ENCODE measurements at regions not wholly inside any gene's neighbourhood (a gene's known extent, or its start where the extent isn't known, plus 50 kb on each side); places are given as distances from the start of the nearest gene placed in this dataset.

DNA sequence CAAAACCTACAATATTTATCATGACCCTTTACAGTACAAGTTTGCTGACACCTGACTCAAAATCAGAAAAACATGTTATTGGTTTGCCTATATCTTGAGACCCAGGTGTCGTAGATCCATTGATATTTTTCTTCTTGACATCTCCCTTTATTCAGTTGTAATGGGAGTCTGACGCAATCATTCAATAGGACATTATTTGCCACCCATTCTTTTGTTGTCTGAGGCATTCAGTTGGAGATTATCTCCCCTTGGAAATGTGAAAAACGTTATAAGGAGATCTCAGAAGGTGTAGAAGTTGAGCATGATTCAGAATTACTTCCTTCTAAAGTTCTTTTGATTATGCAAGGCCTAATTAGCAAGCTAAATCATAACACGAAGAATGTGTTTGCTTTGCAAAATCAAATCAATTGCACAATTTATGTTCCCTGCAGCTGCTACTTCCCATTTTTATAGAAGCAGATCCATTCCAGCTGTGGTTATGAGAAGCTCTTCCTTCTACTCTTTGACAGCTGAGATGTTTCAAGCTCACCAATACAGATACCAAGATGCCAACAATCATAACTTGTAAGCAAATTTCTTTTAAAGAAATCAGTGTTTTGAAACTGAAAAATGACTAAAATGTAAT is 228.2 kb upstream of the SYT1 start:
- Histone ChIP-seq H3K27me3 (no peaks in the 10 kb centered on the region), H3K4me3 (no peak overlapping the region)
- intact Hi-C loops (cut with DNase I; ENCODE audit: low total_unique reads) = no loop called here

DNA sequence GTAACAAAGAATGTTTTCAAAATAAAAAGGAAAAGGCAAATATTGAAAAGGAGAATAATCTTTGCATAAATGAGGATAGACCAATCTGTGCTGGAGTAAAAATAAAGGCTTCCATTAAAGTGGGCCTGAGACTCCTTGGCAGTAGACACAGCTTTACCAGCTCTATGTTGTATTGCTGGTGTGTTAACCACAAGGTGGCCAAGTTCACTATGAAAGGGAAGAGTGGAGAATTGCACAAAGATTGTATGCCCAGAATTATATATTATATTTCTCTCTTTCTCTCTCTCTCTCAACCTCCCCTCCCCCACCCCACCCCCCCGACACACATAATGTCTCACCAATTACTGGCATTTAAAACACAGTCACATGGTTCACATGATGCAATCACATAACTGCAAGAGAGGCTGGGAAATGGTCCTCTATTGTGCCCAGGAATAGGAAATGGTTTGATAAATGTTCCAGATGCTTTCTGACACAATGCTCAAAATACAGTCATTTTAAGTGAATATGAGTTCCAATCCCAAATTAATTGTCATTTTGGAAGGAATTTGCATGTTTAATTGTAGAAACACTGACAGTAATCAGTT is 222.6 kb upstream of the SYT1 start:
- Histone ChIP-seq H3K27me3 (no peaks in the 10 kb centered on the region), H3K4me1 (no peaks in the 10 kb centered on the region), H3K9me3 (no peaks in the 10 kb centered on the region), H3K4me3 (no peak overlapping the region), H3K27ac (no peak overlapping the region), H3K36me3 (no peaks in the 10 kb centered on the region)
- DNase-seq = no peak
- intact Hi-C loops (cut with DNase I; ENCODE audit: low total_unique reads) = no loop called here
- no peak for TF ChIP-seq POLR2A (IDR thresholded peaks at IDR 0.05)
- TF ChIP-seq, protein P1, sequence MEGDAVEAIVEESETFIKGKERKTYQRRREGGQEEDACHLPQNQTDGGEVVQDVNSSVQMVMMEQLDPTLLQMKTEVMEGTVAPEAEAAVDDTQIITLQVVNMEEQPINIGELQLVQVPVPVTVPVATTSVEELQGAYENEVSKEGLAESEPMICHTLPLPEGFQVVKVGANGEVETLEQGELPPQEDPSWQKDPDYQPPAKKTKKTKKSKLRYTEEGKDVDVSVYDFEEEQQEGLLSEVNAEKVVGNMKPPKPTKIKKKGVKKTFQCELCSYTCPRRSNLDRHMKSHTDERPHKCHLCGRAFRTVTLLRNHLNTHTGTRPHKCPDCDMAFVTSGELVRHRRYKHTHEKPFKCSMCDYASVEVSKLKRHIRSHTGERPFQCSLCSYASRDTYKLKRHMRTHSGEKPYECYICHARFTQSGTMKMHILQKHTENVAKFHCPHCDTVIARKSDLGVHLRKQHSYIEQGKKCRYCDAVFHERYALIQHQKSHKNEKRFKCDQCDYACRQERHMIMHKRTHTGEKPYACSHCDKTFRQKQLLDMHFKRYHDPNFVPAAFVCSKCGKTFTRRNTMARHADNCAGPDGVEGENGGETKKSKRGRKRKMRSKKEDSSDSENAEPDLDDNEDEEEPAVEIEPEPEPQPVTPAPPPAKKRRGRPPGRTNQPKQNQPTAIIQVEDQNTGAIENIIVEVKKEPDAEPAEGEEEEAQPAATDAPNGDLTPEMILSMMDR (IDR thresholded peaks at IDR 0.05) = no peak

More for the DNA sequence above, 228.2 kb upstream of the SYT1 start:
- no peaks in the 10 kb centered on the region for H3K9me3 ChIP-seq
- no peak for DNase-seq
- TF ChIP-seq, protein P1 (IDR thresholded peaks at IDR 0.05) = no peak
- TF ChIP-seq POLR2A (IDR thresholded peaks at IDR 0.05) = no peak
- no peaks in the 10 kb centered on the region for H3K36me3 ChIP-seq
- H3K4me1 ChIP-seq = no peaks in the 10 kb centered on the region
- H3K27ac ChIP-seq = no peak overlapping the region

GRCh38 chr12:78645956-78646355 is 218.6 kb upstream of the SYT1 start:
- no peak for TF ChIP-seq POLR2A (IDR thresholded peaks at IDR 0.05)
- TF ChIP-seq, protein P1 (IDR thresholded peaks at IDR 0.05) = no peak
- H3K36me3 ChIP-seq = no peaks in the 10 kb centered on the region
- no peaks in the 10 kb centered on the region for H3K9me3 ChIP-seq
- no peak overlapping the region for H3K27ac ChIP-seq
- DNase-seq = no peak
- no peaks in the 10 kb centered on the region for H3K27me3 ChIP-seq
- intact Hi-C loops (cut with DNase I; ENCODE audit: low total_unique reads) = no loop called here
- no peak overlapping the region for H3K4me3 ChIP-seq
- H3K4me1 ChIP-seq = no peaks in the 10 kb centered on the region

GRCh38 chr12:78651755-78652154 is 212.8 kb upstream of the SYT1 start:
- intact Hi-C loops (cut with DNase I; ENCODE audit: low total_unique reads) = no loop called here
- H3K4me3 ChIP-seq = no peak overlapping the region
- no peaks in the 10 kb centered on the region for H3K27me3 ChIP-seq

GRCh38 chr12:78666584-78666983 is 198.0 kb upstream of the SYT1 start:
- DNase-seq = no peak
- no peak overlapping the region for H3K27ac ChIP-seq
- H3K4me3 ChIP-seq = no peak overlapping the region
- TF ChIP-seq, protein P1 (IDR thresholded peaks at IDR 0.05) = no peak
- no peak for TF ChIP-seq POLR2A (IDR thresholded peaks at IDR 0.05)
- intact Hi-C loops (cut with DNase I; ENCODE audit: low total_unique reads) = no loop called here
- no peaks in the 10 kb centered on the region for H3K4me1 ChIP-seq
- H3K27me3 ChIP-seq = no peaks in the 10 kb centered on the region
- no peaks in the 10 kb centered on the region for H3K9me3 ChIP-seq
- H3K36me3 ChIP-seq = no peaks in the 10 kb centered on the region

More at GRCh38 chr12:78651755-78652154, 212.8 kb upstream of the SYT1 start:
- no peak overlapping the region for H3K27ac ChIP-seq
- TF ChIP-seq, protein P1 (IDR thresholded peaks at IDR 0.05) = no peak
- TF ChIP-seq POLR2A (IDR thresholded peaks at IDR 0.05) = no peak
- DNase-seq = no peak
- no peaks in the 10 kb centered on the region for H3K4me1 ChIP-seq
- no peaks in the 10 kb centered on the region for H3K9me3 ChIP-seq
- no peaks in the 10 kb centered on the region for H3K36me3 ChIP-seq
